ENCODE measurements at regions not wholly inside any gene's neighbourhood (a gene's known extent, or its start where the extent isn't known, plus 50 kb on each side); places are given as distances from the start of the nearest gene placed in this dataset.
"Not testable (repeated sequence)": the region's sequence is repeated elsewhere in the genome, so short reads cannot be mapped to it uniquely, and the experiment has no call there.

DNA sequence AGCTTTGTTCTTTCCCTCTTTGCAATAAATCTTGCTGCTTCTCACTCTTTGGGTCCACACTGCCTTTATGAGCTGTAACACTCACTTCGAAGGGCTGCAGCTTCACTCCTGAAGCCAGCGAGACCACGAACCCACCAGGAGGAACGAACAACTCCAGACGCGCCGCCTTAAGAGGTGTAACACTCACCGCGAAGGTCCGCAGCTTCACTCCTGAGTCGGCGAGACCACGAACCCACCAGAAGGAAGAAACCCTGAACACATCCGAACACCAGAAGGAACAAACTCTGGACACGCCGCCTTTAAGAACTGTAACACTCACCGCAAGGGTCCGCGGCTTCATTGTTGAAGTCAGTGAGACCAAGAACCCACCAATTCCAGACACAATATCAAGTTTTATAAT, 178.7 kb upstream of the FIGN start:
- DNase-seq: not testable (repeated sequence)

DNA sequence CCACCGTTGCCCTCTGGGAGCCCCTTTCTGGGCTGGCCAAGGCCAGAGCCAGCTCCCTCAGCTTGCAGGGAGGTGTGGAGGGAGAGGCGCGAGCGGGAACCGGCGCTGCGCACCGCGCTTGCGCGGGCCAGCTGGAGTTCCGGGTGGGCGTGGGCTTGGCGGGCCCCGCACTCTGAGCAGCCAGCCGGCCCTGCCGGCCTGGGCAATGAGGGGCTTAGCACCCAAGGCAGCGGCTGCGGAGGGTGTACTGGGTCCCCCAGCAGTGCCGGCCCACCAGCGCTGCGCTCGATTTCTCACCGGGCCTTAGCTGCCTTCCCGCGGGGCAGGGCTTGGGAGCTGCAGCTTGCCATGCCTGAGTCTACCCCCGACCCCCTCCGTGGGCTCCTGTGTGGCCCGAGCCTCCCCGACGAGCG, 177.7 kb upstream of the FIGN start:
- DNase-seq: not testable (repeated sequence)

DNA sequence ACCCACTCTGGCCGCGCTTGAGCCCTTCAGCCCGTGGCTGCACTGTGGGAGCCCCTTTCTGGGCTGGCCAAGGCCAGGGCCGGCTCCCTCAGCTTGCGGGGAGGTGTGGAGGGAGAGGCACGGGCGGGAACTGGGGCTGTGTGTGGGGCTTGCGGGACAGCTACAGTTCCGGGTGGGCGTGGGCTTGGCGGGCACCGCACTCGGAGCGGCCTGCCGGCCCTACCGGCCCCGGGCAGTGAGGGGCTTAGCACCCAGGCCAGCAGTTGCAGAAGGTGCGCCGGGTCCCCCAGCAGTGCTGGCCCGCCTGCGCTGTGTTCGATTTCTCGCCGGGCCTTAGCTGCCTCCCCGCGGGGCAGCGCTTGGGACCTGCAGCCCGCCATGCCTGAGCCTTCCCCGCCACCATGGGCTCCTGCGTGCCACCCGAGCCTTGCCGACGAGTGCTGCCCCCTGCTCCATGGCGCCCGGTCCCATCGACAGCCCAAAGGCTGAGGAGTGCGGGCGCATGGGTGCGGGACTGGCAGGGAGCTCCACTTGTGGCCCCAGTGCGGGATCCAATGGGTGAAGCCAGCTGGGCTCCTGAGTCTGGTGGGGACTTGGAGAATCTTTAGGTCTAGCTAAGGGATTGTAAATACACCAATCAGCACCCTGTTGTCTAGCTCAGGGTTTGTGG, 173.7 kb upstream of the FIGN start:
- DNase-seq: no peak

DNA sequence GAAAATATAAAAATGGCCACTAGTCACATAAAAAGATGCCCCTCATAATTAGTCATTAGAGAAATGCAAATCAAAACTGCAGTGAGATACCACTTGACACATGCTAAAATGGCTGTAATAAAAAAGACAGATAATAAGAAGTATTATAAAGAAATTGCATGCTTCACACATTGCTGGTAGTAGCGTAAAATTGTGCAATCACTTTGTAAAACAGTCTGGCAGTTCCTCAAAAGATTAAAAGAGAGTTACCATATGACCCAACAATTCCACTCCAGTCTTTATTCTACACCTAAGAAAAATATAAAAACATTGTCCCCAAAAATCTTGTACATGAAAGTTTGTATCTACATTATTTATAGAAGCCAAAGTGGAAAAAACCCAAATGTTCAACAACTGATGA, 170.6 kb upstream of the FIGN start:
- DNase-seq: no peak

DNA sequence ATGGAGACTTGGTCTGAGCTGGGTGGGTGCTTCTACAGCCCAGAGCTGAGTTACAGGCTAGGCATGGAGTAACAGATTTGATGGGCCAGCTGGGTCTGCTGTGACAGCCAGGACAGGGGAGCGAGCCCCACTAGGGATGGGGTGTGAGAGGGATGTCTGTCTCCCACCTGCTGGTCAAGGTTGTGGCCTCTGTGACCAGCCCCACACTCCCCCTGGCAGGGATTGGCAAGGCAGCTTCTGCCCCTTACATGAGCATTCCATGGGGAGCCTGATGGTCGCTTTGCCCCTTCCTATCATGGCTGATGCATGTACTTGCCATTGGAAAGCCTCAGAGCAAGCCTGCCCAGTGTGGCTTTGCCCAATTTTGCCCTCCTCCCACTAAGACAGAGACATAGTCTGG, 162.0 kb upstream of the FIGN start:
- no peak for DNase-seq

DNA sequence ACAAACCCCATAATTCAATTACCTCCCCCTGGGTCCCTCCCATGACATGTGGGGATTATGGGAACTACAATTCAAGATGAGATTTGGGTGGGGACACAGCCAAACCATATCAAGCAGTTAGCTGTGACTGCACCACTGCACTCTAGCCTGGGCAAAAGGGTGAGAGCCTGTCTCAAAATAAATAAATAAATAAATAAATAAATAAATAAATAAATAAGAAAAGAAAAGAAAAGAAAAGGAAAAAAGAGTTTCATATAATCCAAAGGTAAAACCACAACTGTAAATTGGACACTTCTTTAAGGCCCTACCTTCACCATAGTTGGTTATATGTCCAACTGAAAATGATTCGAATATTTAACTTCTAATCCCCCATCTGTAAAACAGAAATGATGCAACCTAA, 157.6 kb upstream of the FIGN start:
- DNase-seq: not testable (repeated sequence)

DNA sequence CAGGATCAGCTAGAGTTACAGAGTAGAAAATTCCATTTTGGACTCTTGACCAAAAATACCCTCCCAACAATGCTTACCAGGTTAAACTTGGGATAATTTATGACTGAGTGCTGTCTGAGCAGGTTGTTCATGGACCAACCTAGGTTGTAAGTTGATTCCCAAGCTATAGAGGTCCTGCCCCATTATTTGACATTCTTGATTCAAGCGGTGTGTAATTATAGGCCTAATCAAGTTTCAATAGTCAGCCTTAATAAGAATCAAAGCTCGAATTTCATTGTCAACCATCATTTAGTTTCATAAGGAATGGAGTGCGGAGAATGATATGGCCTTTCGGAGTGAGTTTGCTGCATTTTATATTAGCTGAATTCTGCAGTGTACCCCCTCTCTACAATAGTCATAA, 152.8 kb upstream of the FIGN start:
- DNase-seq: no peak

DNA sequence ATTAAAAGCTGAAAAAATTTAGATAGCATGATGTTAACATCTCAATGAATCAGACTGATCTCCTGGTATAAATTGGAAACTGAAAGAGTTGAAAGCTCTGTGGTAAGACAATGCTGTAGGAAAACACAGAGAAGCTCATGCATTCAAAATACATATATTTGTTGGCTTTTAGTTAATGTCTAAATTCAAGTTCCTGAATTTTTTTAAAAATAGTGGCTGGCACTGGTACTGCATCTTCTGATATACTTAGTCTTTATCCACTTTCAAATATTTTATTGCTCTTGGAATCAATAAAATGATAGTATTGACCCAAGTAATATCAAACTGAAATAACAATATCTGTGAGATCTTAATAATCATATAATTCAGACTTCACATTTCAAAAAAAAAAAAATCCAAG, 151.4 kb upstream of the FIGN start:
- DNase-seq: no peak

DNA sequence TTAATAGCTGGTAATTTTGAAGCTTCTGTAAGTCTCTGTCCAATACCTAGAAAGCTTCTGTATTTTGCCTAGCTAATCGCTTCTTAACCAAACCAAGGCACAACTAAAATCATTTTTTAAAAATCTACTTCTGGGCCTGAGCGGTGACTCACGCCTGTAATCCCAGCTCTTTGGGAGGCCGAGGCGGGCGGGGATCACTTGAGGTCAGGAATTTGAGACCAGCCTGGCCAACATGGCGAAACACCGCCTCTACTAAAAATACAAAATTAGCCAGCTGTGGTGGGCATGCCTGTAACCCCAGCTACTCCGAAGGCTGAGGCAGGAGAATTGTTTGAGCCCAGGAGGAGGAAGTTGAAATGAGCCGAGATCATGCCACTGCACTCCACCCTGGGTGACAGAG, 148.6 kb upstream of the FIGN start:
- no peak for DNase-seq

DNA sequence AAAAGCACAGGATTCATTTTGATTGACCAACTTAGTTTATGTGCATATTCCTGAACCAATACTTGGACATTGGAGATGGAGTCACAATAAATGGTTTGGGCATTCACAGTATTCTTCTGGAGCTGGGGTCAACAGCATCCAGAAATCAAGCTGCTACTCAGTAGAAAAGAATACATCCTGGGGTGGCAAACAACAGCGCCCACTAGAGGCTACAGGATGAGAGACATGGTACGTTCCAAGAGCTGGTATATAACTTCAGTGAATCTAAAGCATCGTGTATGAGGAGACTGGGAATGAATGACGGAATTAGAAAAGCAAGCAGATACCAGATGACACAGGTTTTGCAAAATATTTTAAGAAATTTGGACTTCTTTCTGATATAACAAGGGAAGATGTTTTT, 142.9 kb upstream of the FIGN start:
- peak; percentile 3 for DNase-seq

DNA sequence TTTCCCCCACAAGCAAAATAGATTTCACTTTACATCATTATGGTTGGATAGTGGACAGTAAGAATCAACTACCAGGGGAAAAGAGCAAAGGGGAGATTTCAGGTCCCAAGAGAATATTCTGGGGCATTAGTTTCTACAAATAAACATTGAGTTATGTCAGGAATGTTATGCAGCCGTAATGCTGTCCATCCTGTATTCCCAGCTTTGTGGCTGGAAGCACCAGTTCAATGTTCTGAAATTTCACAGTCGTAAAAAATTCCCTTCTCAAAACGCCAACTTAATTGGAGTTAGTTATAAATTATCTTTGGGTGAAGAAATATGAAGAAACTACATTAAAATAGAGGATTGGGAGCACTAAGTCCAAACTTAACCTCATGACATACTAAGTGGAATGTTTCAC, 141.5 kb upstream of the FIGN start:
- no peak for DNase-seq

DNA sequence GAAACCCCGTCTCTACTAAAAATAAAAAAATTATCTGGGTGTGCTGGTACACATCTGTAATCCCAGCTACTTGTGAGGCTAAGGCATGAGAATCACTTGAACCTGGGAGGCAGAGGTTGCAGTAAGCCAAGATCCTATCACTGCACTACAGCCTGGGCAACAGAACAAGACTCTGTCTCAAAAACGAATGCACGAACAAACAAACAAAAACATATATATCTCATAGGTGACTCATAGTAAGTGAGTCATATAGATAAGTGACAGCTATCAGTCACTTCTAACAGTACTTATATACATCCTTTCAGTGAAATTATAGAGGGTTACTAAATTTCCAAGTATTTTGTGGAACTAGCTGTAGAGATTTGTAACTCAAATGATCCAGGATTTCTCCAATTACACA, 127.3 kb upstream of the FIGN start:
- no peak for DNase-seq

DNA sequence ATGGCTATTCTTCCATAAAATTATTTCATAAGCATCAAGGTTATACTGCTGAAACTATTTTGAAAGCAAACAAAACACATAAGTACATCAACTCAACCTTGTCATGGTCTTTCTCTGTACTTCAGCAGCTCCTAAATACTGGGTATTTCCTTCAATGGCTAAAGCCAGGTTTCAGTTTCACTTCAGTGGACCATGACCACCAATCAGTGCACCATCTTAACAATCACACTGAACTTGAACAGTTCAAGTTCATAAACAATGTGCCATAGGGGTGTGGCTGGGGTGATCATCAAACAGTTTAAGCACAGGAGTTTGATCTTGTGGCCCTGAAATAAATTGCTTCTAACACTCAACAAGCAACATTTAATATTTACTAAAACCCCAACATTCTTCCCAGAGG, 124.1 kb upstream of the FIGN start:
- no peak for DNase-seq

DNA sequence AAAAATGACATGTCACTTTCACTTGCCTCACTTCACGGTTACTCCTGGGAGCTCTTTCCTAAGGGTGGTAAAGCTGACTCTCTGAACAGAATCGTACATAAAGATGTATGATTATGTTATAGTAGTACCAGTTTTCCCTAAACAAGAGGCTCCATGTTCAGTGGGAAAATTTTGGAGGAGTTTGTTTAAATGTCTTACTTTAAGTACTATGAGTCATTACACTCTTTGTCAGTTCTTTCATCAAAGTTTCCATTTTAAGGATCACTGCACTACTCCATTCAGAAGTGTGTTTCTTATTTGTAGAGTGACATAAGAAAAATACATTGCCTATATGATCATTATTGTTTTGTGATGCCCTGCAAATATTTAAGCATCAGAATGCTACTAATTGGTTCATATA, 121.1 kb upstream of the FIGN start:
- no peak for DNase-seq

DNA sequence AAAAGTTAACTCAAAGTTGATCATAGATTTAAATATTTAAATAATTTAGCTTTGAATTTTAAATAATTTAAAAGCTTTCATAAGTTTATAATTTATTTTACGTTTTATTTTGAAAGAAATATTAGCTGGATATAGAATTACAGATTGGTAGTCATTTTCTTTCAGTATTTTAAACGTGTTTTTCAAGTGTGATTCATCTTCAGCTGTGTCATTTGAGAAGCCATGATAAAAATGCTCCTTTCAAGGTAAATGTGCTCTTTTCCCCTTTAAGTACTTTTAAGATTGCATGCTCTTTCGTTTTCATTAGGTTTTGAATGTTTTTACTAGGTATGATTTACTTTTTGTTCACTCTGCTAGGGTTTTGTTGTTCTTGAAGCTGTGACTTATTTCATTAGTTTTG, 116.8 kb upstream of the FIGN start:
- DNase-seq: no peak

DNA sequence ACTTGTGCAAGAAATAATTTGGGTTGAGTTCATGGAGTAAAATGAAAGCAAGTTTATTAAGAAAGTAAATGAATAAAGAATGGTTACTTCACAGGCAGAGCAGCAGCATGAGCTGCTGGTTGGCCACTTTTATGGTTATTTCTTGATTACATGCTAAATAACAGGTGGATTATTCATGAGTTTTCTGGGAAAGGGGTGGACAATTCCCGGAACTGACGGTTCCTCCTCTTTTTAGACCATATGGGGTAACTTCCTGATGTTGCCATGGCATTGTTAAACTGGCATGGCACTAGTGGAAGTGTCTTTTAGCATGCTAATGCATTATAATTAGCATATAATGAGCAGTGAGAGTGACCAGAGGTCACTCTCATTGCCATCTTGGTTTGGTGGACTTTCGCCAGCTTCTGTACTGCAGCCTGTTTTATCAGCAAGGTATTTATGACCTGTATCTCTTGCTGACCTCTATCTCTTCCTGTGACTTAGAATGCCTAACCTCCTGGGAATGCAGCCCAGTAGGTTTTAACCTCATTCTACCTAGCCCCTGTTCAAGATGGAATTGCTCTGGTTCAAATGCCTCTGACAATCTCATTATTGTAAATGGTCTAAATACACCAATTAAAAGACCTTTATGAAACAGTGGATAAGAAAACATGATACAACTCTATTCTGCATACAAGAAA, 114.1 kb upstream of the FIGN start:
- DNase-seq: no peak

DNA sequence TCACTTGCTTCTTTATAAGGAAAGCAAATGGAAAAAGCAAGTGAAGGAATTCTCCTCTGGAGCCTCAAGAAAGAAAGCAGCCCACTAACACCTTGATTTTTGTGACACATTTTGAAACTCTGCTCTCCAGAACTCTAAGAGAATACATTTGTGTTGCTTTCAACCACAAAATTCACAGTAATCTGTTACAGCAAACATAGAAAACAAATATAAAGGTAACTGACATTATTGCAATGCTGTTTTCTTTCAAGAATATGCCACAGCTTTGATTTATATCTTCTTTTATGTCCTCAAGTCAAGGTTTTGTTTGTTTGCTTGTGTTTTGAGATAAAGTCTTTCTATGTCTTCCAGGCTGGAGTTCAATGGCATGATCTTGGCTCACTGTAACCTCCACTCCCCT, 103.1 kb upstream of the FIGN start:
- no peak for DNase-seq

DNA sequence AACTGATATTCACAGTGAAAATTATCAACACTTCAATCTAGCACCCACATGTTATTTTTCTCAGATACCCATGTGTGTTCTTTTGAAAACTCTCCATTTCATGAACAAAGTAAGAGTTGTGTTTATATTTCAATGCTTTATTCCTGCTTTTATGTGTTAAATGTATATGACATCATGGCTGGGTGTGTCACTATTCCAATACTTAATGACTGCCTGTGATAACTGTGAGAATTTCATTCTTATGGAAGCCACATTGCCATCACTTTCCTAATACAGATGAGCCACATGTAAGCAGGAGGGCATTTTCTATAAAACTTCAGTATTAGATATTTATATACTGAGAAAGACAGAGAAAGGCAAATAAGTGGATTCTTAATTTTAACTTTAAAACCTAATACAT, 100.4 kb upstream of the FIGN start:
- DNase-seq: no peak

DNA sequence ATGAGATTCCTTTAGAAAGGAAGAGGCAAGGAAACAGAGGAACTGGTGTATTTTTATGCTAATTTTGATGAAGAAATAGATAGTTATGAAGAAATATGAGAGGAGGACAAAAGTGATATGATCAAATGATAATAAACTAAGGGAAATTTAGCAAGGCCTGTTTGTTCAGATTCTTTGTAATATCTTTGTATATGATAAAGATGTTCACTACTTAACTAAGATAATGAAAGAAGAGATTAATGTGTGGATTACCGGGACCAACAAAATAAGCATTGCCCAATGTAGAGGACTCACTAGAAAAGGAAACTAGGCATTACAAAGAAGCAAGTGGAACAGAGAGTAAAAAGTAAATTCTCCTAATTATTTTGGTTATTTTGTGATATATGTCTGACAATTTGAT, 99.0 kb upstream of the FIGN start:
- no peak for DNase-seq

DNA sequence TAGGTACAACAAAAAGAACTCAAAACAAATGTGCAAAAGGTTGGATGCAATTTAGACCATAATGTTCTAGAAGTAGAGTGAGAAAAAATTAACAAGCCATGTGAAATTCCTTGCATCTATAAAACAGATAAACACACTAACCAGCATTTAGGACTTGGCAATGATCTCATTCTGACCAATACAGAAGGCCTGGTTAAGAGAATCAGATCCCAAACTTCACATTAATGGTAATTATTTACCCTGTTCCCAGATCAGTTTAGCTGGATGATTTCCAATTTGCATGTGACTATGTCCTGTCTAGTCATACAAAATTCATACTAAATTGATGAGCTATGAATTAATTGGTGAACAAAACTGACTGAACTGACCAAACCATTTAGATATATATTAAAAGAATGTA, 98.4 kb upstream of the FIGN start:
- no peak for DNase-seq

DNA sequence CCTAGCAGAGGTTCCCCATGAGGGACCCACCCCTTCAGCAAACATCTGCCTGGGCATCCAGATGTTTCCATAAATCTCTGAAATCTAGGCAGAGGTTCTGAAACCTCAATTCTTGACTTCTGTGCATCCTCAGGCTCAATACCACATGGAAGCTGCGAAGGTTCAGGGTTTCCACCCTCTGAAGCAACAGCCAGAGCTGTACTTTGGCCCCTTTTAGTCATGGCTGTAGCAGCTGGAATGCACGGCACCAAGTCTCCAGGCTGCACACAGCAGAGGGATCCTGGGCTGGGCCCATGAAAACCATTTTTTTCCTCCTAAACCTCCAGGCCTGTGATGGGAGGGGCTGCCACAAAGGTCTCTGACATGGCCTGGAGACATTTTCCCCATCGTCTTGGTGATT, 93.0 kb upstream of the FIGN start:
- DNase-seq: no peak

DNA sequence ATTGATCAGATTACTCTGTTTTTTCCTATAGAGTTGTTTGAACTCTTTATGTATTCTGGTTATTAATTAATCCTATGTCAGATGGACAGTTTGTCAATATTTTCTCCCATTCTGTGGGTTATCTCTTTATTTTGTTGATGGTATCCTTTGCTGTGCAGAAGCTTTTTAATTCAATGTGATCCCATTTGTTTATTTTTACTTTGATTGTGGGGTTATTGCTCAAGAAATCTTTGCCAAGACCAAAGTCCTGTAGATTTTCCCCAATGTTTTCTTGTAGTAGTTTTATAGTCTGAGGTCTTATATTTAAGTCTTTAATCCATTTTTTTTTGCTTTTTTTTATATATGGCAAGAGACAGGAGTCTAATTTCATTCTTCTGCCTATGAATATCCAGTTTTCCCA, 86.2 kb upstream of the FIGN start:
- DNase-seq: no peak

DNA sequence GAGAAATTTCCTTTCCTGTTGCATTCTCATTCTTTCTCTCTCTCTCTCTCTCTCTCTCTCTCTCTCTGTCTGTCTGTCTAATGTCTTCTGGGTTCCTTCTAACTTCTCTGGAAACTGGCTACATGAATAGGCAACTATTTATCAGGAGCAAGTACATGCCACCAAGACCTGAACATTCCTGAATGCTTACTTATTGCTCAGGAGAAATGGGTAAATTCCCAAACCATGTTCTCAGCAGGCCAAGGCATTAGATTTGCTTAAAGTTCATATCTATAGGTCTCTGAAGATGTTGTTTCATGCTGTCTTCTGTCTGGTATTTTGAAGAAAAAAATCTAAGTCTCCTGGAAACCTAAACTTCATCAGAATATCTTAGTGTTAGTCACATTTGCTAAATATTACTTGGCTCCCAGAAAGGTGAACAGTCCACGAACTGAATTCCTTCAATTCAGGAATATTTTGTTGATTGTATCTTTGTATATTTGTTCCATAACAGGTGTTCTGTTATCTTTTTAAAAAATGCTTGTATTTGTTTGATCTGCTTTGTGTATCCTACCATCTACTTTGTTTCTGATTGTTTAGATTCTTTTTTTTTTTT, 77.2 kb upstream of the FIGN start:
- DNase-seq: no peak

DNA sequence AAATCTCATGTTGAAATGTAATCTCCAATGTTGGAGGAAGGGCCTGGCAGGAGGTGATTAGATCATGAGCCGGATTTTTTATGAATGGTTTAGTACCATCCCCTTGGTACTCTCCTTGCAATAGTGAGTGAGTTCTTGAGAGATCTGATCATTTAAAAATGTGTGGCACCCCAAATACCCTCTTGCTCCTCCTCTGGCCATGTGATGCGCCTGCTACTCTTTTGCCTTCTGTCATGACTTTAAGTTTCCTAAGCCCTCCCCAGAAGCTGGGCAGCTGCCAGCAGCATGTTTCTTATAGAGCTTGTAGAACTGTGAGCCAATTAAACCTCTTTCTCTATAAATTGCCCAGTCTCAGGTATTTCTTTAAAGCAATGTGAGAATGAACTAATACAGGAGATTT, 72.6 kb upstream of the FIGN start:
- no peak for DNase-seq

DNA sequence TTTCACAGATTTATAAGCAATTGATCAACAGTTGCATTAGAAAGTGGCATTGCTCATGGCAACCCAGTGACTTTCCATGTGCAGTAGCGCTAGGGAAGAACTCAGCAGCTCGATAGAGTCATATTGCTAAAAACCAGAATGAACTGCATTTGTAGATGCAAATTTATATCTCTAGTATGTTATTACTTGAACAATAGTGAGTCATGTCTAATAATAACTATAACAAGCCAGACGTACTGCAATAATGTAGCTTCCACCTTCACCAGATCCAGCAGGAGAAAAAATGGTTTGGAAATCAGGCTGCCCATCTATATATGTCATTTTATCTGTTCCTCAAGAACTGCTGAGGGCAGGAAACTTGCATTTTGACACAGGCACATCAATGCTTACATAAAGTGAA, 66.5 kb upstream of the FIGN start:
- no peak for DNase-seq
